ENCODE measurements at regions not wholly inside any gene's neighbourhood (a gene's known extent, or its start where the extent isn't known, plus 50 kb on each side); places are given as distances from the start of the nearest gene placed in this dataset.
"Not testable (repeated sequence)": the region's sequence is repeated elsewhere in the genome, so short reads cannot be mapped to it uniquely, and the experiment has no call there.

- DNase-seq (ENCODE audit: low read depth in 2 of 2): no peak
- no peak for TF ChIP-seq CTCF (IDR thresholded peaks at IDR 0.05; ENCODE audit: low read depth, low read length)
- H3K4me3 ChIP-seq (replicated peaks in 1 of 2; ENCODE audit: low read depth in 2 of 2, low read length in 2 of 2): no peak overlapping the region
These were observed 667.6 kb downstream of the STK39 start for GRCh38 chr2:167579826-167580225.

GRCh38 chr2:167575276-167575675, 672.1 kb downstream of the STK39 start:
- no peak overlapping the region for H3K4me3 ChIP-seq (replicated peaks in 1 of 2; ENCODE audit: low read depth in 2 of 2, low read length in 2 of 2)
- TF ChIP-seq CTCF (IDR thresholded peaks at IDR 0.05; ENCODE audit: low read depth, low read length): no peak
- no peak for DNase-seq (ENCODE audit: low read depth in 2 of 2)

- DNase-seq (ENCODE audit: low read depth in 2 of 2): no peak
These were observed 674.3 kb downstream of the STK39 start for GRCh38 chr2:167572883-167573619.

GRCh38 chr2:167570370-167570769, 677.0 kb downstream of the STK39 start:
- no peak for TF ChIP-seq CTCF (IDR thresholded peaks at IDR 0.05; ENCODE audit: low read depth, low read length)
- no peak for DNase-seq (ENCODE audit: low read depth in 2 of 2)
- H3K4me3 ChIP-seq (replicated peaks in 1 of 2; ENCODE audit: low read depth in 2 of 2, low read length in 2 of 2): no peak overlapping the region

More at GRCh38 chr2:167572883-167573619, 674.3 kb downstream of the STK39 start:
- no peak overlapping the region for H3K4me3 ChIP-seq (replicated peaks in 1 of 2; ENCODE audit: low read depth in 2 of 2, low read length in 2 of 2)
- TF ChIP-seq CTCF (IDR thresholded peaks at IDR 0.05; ENCODE audit: low read depth, low read length): no peak

- H3K4me3 ChIP-seq (replicated peaks in 1 of 2; ENCODE audit: low read depth in 2 of 2, low read length in 2 of 2); DNase-seq (ENCODE audit: low read depth in 2 of 2): not testable (repeated sequence)
These were observed 675.8 kb downstream of the XIRP2 start for GRCh38 chr2:167563885-167564619.

- not testable (repeated sequence) for H3K4me3 ChIP-seq (replicated peaks in 1 of 2; ENCODE audit: low read depth in 2 of 2, low read length in 2 of 2); DNase-seq (ENCODE audit: low read depth in 2 of 2)
These were observed 670.2 kb downstream of the XIRP2 start for GRCh38 chr2:167558272-167558991.

GRCh38 chr2:167555098-167555720, 666.9 kb downstream of the XIRP2 start:
- no peak for DNase-seq (ENCODE audit: low read depth in 2 of 2)
- no peak overlapping the region for H3K4me3 ChIP-seq (replicated peaks in 1 of 2; ENCODE audit: low read depth in 2 of 2, low read length in 2 of 2)
- TF ChIP-seq CTCF (IDR thresholded peaks at IDR 0.05; ENCODE audit: low read depth, low read length): no peak
